GM19463 (cell line): ENCODE measurements at regions not wholly inside any gene's neighbourhood (a gene's known extent, or its start where the extent isn't known, plus 50 kb on each side); places are given as distances from the start of the nearest gene placed in this dataset.

Experiments used
- ATAC-seq: cut with Tn5 transposase; IDR thresholded peaks from one replicate; pipeline ENCODE4 v1.9.1; 2021; ENCODE audit warnings: mild to moderate bottlenecking, moderate library complexity; ENCODE audit not compliant: unreplicated experiment

DNA sequence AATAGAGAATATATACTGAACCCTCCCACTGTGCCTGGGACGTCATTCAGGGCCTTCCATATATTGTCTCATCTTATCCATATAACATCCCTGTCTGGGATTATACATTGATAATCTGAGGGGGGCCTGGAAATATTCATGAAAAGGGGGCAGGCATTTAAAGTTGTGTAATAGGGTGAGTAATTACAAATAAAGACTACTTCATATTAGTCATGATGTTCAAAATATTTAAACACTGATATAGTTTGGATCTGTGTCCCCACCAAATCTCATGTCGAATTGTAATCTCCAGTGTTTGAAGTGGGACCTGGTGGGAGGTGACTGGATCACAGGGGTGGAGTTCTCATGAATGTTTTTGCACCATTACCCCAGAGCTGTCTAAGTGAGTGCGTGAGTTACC lies 97.8 kb downstream of the AQP9 start:
- ATAC-seq: no peak

DNA sequence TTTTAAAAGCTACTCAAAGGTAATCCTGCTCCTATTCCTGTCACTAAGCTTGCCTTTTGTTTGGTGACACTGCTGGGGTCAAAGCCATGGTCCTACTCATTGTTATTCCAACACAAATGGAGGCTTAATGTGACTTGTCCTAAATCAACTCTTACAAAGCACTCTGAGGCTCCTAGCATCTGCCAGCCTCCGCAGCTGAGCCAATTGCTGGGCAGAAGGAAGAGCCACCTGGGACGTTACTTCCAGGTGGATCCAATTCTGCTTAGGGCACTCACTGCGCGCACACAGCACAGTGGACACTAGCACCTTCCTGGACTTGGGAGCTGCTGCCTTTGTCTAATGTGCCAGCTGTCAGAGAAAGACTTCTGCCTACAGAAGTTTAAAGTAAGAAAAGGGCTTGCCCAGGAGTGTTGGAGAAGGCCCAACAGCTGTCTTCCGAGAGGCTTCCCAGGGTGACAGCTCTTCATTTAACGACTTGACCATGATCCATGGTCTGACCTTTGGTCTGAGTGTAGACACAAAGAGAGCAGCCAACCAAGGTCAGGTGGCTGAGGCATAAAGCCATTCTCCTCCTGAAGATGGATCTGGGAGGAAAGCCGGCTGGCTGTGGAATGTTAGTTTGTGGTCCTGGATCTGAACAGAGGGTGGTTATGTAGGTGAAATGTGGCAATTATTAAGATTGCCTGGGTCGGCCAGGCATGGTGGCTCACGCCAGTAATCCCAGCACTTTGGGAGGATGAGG lies 102.2 kb downstream of the AQP9 start:
- ATAC-seq: no peak

DNA sequence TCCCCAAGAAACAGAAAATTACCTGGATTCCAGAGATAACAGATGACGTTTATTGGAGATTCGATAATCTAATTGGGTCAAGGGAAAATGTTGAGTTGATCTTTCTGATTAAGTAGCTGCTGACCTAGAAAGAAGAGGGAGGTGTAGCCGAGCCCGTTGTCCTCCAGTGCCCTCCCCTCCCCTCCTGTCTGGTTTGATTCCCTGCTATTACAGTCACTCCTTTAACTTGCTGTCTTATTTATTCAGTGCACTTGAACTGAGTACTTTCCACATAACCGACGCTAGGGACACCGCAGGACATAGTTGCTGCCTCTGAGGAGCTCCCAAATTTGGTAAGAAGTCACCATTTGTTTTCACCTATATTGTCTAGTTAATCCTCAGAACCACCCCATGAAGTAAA lies 103.7 kb downstream of the AQP9 start:
- no peak for ATAC-seq

DNA sequence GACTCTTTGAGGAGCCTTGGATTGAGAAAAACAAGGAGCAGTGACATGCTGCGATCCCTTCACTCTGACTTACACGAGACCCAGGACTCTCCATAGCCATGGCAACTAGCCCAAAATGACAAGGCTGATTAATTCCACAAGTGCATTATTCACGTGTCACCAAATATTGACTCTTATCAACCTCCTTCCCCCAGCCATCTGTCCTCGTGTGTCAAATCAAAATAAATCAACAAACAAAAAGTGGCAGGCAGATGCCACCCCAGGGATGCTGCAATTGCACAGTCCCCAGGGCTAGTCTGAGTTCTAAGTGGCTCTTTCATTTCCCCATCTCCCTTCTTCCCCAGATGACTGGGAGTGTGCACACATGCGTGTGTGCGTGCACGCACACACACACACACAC lies 104.9 kb downstream of the AQP9 start:
- ATAC-seq: no peak

DNA sequence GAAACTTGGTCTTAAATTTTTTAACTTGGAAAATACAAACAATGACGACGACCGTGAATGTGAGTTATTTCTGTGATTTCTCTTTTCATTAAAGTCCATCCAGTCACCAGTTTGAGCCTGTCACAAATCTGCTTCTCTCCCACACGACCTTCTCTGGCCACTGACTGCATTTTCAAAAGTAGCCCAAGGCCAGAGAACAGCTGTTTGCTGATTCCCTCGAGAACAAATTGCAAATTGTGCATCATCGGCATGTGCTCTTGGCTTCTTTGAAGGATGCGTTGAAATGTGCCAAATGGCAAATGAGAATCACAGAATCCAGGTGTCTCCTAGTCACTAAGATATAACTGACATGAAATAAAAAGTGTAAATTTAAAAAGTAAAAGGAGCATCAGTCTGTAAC lies 106.4 kb downstream of the AQP9 start:
- no peak for ATAC-seq

DNA sequence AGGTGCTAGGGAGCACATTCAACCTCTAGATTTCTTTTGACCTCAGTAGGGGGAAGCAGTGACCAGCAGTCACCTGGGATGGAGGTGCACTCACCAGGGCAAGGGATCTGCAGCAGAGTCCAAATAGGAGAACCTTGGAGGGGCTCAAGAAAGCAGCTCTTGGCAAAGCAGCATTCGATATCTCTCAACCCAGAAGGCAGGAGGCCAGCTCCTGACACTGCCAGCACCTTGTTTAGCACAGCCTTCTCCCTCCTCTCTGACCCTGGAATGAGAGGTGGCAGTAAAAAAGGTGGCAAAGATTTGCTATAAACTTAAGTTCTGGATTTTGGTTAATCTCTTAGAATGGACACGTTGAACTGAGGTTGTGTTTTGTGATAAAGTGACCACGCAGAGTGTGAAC lies 107.9 kb downstream of the AQP9 start:
- ATAC-seq: no peak

DNA sequence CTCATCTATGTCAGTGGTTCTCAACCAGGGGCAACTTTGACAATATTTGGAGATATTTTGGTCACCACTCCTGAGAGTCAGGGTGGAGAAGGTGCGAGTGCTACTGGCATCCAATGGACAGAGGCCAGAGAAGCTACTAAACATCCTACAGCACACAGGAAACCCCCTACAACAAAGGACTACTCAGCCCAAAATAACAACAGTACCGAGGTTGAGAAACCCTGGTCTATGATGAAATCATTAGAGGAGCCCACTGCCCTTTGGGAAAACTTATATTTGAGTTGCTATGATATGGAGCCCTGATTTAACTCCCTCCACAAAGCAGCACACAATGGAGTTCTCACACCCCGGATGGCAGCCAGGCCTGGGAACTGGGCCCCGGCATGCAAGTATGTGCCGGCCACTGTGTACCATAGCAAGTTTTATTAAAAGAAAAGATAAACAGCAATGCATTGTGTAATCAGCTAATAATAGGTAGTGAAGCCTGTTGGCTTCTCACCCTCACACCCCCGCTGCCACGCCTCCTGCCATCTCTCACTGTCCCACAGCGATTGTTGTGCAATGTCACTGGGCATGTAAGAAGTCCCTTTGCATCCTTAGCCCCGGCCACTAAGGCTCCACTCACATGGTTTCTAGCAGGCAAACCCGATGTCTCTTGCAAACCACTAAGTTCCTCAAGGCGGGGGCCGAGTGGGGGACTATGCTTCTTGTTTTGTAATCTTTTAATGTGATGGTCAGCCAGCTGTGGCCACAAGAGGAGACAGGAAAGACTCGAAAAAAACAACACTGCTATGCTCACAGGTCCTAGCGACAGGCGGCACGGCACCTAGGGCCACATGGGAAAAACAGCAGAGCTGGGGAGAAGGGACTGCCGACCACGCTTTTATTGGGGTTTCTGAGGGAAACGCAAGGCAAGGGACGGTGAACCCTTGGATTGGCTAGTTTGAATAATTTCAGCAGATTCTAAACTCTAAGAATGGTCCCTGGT lies 110.0 kb downstream of the AQP9 start:
- no peak for ATAC-seq

DNA sequence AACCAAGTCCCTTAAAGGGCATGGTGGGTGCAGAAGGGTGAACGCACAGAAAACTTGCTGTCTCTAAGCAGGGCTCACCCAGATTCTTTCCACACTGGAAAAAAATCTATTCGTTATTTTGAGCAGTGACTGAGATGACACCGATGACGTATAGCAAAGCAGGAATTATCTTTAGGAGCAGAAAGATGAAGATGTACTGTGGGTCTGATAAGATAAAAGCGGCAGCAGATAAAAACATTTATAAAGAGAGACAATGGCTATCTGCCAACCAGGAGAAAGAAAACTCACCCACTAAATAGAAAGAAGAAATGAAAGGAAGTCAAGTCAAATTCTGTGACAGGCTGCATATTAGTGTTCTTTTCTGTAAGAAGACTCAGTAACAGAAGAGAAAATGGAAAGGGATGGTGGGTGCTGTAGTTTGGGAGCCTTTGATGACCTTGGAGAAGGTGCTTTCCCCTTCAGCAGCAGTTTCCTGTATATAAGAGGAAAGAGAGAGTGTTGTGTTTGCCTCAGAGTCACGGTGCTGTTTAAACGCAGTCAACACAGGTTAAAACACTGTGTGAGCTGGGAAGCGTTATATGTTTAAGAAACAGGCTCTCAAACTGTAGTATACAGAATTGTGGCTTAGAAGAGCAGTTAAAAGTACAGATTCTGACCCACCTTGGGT lies 111.6 kb downstream of the AQP9 start:
- ATAC-seq: no peak

DNA sequence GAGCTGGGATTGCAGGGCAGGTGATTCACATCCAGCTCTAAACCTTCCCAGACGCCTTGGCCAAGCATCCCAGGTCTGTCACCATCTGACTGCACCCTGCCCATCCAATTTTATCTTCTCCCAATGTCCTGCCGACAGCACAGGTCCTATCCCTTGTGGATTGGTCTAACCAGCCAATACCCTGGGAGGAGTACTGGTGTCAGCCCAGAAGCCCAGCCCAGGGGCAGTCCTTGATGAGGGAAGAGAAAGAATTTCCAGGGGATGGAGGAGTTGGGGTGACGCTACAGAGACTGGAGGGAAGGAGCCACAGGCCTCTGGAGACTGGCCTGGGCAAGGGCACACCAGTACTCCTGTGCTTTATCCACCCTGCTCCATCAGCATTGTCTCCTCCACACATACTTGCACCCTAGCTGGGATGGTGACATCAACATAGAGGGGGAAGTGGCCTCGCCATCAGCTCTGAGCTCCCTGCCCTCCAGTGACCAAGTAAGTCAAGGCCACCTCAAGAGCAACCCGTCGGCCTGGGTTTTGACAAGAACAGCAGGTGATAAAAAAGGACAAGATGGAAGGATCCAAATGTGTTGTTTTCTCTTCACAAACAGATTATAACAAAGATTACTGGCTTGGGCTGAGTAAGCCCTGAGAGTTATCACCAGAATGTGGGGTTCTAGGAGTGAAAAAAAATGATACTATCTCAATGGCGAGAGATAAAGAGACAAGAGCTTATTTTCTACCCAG lies 114.6 kb downstream of the AQP9 start:
- no peak for ATAC-seq

DNA sequence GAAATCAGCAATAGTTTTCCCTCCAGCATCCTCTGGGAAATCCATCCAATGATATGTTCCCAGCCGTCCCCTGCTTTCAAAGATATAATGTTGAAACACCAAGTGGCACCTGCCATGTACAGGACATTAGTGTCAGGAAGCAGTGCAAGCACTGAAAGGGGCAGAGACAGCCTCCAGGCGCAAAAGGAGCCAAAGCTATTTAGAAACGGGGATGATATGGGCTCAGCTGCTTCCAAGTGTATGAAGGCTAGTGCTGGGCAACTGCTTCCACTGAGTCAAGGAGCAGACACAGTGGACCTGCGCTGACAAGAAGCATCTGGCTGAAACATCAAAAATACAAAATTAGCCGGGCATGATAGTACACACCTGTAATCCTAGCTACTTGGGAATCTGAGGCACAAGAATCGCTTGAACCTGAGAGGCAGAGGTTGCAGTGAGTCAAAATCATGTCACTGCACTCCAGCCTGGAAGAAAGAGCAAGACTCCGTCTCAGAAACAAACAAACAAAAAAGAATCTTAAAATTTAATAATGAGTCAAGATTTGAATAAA lies 119.7 kb downstream of the AQP9 start:
- ATAC-seq: no peak

DNA sequence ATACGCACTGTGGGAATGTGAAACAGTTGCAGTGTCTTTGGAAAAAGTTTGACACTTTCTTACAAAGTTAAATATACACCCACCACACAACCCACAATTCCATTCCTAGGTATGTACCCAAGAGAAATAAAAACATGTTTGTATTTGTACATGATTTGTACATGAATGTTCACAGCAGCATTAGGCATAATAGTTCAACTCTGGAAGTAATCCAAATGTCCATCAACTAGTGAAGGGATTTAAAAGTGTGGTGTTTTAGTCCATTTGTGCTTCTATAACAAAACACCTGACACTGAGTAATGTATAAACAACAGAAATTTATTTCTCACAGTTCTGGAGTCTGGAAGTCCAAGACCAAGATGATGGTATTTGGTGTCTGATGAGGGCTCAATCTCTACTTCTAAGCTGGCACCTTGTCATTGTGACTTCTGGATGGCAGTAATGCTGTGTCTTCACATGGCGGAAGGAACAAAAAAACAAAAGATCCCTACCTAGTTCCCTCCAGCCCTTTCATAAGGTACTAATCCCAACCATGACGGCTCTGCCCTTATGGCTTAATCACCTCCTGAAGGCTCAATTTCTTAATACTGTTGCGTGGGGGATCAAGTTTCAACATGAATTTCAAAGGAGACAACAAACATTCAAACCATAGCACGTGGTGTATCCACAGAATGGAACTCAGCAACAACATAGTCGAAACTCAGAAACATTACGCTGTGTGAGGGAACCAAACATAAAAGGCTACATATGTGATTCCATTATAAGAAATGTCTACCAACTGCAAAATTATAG lies 120.5 kb downstream of the AQP9 start:
- ATAC-seq: no peak

DNA sequence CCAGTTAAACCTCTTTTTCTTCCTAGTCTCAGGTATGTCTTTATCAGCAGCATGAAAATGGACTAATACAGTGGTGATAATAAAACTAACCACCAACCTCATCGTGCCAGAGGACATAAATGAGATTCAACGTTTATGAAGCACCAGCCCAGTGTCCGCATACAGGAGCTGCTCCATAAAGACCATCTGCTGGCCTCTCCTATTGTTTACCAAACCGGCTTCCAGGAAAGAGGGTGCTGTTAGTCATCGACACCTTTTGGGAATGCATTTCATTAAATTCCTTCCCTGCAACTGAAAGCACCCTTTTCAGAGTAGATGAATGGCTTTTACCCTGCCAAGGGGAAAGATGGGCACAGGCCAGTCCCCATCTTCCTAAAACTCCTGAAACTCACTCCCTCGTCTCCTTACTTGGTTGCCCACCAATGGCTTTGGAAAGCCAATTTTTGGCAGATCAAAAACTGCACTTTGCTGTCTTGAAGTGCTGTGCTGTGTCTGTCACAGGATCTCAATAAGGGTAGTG lies 122.1 kb downstream of the AQP9 start:
- no peak for ATAC-seq

DNA sequence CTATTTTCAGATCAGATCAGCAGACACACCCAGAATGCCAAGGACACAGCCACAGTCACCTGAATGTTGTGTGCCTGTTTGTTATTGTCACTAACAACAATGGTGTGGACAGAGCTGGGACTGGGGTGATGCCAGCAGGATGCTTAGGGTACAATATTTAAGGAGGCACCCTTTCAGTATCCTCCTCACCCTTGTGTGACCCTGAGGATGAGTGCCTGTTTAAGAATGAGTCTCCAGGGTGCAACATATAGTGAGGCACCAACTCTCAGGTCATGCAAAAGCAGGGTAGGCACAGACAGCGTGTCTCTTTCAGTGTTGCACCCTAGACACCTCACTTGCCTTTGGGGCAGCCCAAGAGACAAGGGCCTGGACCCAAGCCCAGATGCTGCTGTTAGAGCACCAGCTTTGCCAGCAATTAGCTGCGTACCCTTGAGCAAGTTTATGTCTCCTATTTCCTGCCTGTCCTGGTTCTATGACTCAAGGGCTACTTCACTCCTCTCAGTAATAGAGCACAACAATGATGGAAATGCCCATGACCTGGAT lies 122.6 kb downstream of the AQP9 start:
- no peak for ATAC-seq

DNA sequence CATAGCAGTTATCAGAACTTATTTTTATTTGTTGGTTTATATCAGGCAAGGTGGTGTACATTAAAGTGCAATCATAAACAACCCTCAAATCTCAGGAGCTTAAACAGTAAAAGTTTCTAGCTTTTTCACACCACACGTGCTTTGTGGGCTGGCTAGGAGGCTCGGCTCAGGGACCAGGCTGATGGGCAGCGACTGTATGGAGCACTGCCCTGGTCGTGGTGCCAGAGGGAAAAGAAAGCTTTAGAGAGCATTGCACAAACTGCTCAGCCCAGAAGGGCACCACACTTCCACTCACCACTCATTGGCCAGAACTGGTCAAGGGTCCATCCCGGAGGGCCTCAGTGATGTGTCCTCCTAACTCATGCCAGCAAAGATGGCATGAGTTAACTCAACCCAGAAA lies 123.2 kb downstream of the AQP9 start:
- no peak for ATAC-seq

DNA sequence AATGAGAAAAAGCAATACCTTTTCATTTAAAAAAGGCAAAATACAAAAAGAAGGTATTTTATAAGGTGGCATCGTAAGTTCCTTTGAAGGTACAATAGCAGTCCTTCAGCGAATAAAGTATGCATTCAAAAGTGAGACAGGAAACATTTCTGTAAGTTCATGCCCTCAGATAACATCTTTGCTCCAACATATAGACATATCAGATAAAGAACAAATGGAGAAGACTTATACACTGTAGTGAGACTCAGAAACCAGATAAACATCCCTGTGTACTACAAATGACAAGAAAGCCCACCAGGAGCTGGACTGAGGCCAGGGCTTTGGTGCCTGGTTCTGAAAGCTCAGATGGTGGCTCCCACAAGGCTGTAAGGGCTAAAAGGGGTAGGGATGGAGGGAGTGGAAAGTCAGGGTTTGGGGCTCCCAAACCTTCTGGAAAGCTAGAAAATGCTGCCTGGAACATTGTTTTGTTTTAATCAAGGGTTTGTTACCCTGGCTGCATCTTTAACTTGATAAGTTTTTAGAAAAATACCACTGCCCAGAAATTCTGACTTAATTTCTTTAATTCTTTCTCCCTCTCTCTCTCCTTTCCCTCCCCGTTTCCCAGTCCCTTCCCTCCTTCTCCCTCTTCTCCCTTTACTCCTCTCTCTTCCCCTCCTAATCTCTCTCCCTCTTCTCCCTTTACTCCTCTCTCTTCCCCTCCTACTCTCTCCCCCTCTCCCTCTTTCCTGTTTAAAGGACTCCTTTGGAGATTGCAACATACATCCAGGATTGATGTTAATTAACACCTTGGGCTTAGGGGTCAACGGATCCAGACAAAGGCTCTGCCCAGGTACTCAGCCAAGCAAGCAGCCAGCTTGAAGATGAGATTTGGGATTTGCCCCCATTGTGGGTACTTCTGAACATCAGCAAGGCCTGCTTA lies 126.1 kb downstream of the AQP9 start:
- no peak for ATAC-seq

DNA sequence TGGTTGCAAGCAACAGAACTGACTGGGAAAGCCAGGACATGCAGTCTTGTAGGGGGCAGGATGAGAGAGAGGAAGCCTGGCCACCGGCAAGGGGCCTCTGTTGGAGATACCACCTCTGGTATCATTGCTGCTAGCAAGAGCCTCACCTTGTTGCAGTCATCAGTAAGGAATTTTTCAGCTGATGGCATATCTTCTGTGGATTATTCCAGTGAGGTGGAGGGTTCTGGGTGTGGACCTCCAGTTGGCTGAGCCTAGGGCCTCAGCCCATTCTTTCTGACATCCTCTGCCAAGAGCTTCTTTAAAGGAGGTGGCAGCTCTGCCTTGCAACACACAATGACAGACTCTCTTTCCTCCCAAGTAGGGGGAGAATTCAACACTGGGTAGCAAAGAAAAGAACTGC lies 128.9 kb downstream of the AQP9 start:
- ATAC-seq: no peak

DNA sequence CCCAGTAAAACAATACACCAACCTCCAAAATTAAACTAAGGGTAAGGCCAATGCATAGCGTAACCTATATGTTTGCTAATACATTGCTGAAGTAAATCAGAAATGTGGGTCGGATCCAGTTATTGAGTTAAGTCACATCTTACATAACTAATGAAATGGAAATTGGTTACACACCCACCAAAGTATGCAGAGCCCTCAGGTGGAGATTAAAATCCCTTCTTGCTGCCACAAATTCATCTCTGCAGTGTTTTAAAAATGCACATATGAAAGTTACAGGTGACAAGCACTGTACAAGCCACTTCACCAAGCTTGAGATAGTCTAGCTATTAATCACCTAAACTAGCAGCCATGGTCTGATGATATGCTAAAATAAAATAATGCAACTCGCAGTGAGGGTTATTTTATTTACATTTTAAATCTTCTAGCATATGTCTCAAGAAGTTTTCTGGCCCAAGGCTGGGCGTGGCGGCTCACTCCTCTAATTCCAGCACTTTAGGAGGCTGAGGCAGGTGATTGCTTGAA lies 130.6 kb downstream of the AQP9 start:
- ATAC-seq: no peak
